Activated CD8-positive, alpha-beta memory T cell treated with anti-CD3 and anti-CD28 coated beads, Interleukin-2, amount 50 U/mL, for 1 hour (primary cell): ENCODE measurements at regions not wholly inside any gene's neighbourhood (a gene's known extent, or its start where the extent isn't known, plus 50 kb on each side); places are given as distances from the start of the nearest gene placed in this dataset.

Experiments
- DNase-seq: peaks from one replicate; pipeline ENCODE4 v3.0.0-alpha.2; 2020; ENCODE audit errors: extremely low read depth

- no peak for DNase-seq
Observed at GRCh38 chr3:14335774-14336748, 66.3 kb upstream of the SLC6A6 start.

- no peak for DNase-seq
Observed at GRCh38 chr3:14336749-14337598, 65.4 kb upstream of the SLC6A6 start.

DNA sequence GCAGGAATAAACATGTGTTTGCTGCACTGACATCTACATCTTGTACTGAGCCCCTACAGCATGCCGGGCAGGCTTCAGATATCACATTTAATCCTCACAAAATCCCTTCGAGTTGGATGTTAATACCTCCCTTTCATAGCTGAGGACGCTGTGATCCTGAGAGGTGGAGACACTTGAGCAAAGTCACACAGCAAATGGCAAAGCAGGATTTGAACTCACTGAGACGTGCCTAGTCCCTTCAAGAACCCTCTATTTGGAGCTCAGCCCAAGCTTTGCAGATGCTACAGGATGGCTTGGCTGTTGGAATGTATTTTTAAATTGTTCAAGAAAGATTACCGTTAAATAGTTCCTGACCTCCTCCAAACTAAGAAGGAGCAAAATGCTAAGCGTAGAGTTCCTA lies 64.6 kb upstream of the SLC6A6 start:
- DNase-seq, result no peak

- DNase-seq, result no peak
Observed at GRCh38 chr3:14338242-14338641, 64.2 kb upstream of the SLC6A6 start.

DNA sequence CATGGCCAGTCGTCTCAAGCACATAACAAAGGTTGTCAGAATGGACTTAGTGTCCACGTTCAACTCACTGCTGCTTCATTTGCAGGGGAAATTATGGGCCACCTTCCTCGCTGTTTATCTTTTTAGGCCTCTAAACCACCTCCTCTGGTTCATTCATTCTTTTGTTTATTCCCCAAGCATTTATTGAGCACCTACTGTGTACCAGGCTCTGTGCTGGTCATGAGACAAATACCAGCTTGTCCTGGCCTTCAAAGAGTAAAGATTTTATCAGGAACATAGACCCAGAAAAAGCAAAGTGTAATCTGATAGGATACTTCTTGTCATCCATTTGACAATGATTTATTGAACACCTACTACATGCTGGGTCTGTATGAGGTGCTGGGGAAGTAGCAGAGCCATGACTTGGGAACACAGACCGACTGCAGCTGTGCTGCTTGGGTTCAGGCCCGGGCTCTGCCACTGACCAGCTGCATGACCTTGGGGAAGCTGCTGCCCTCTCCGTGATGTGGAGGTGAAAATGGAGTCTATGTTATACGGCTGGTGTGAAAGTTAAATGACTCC lies 63.4 kb upstream of the SLC6A6 start:
- no peak for DNase-seq

DNA sequence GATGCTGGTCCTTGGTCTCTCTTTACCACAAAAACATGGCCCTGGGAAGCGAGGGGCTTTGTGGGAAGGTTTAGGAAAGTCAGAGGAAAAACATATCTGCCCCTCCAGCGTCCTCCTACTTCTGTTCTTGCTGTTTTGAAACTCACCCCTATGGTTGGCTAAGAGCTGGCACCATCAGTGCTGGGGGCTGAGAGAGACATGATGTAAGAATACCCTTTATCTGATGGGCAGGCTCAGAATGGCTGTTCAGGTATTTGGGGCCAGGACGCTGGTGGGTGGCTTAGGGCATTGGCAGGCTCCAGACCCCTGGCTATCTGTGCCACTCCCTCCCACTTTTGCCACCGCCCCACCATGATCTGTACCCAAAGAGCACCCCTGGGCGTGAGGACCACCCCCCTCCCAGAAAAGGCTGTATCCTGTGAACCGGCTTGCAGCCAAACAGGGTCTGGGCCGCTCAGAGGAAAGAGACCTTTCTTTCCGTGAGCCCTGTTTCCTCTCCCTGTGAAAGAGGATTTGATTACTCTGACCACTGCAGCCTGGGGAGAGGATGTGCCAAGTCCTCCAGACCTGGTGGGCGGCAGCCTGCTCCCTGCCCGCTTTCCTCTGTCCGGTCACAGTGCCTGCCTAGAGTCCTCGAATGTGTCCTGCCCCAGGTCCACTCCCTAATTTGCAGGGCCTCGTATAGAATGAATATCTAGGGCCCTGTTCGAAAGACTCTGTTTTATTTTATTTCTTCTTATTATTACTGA lies 61.3 kb upstream of the SLC6A6 start:
- DNase-seq, result no peak

DNA sequence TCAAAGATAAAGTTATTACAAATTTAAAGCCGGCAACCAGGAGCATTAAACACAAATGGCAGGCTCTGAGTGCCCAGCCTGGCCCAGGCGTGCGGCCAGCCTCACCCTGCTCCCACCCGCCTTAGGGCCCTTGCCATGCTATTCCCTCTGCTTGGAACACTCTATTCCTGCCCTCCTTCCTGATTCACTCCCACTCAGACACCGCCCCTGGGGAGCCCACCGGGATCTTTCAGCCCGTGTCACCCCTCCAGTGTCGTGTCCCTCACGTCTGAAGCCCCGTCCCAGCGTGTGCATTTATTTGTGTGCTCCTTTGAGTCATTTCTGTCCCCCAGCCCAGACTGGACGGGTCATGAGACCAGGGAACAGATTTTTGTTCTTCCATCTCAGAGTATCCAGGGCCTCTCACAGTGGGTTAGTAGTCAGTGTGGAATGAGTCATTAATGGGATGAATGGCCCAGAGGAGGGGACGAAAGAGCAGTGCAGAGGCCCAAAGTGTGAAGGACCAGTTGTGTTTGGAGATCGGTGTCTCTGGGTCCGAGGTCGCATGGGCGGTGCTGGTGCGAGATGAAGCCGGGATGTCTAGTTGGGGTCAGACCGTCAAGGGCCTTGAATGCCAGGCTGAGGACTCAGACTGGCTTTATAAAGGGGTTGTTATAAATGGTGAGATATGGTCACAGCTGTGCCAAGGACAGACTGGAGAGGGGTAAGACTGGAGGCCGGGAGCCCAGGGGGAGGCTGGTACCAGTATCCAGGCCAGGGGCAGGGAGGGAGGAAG lies 58.9 kb upstream of the SLC6A6 start:
- DNase-seq, result no peak

GRCh38 chr3:14344351-14344750 lies 58.1 kb upstream of the SLC6A6 start:
- no peak for DNase-seq

DNA sequence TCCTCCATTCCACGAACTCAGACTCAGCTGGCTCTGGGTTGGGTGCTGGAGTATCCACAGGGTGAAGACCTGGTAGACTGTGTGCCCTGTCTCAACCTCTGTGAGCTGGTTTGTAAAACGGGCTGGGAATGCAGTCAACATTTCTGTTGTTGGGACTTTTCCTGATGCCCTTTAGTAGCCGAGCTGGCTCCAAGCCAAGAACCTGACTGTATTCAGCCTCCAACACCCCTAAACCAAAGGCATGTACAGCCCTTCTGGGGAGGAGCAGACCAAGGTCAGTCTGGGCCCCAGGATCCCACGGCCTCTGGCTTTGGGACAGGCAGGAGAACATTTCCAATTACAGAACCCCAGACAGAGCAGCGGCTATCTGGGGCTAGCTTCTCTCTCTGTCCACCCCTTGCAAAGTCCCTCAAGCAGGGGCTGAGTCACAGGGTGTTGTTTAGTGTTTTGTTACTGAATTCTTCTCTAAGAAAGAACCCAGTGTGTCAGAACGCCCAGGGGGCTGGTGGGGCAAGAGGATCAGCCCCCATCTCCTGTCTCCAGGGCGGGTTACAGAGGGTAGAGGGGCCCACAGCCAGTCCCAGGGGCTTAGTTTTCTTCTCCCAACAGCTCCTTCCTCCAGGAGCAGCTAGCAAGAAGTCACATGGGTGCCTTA lies 56.8 kb upstream of the SLC6A6 start:
- no peak for DNase-seq

DNA sequence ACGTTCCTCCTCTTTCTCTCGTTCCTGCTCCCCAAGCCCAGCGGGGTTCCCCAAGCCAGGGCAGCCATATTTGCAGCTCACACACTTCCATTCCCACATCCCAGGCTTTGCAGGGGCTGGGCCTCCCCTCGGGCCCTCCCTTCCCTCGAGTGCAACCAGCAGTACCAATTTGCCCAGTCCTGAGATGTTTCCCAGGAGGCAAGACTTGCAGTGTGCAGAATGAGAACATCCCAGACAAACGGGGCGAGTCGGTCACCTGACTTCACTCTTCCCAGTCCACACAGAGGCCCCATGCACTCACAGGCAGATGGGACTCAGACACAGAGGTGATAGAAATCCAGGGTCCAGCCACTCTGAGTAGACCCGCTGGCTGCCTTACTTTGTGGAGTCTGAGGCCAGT lies 56.2 kb upstream of the SLC6A6 start:
- no peak for DNase-seq

- DNase-seq, result no peak
Observed at GRCh38 chr3:14346642-14347041, 55.8 kb upstream of the SLC6A6 start.

DNA sequence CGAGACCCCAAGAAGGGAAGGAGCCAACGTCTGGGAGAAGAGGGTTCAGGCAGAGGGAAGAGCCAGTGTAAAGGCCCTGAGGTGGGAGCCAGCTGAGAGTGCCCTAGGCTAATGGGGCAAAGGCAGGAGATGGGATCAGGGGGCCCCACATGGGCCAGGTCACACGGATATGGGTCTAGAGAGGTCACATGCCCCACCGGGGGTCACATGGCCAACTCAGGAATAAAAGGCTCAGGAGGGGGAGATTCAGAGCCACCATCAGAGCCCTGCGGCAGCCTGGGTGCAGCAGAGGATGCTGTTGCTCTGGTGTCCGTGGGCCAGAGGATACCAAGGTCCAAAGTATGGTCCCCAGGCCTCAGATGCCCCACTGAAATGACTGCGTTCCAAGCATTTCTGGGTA lies 55.3 kb upstream of the SLC6A6 start:
- no peak for DNase-seq

GRCh38 chr3:14351617-14352001 lies 50.8 kb upstream of the SLC6A6 start:
- DNase-seq, result no peak

- no peak for DNase-seq
Observed at GRCh38 chr3:14352002-14352627, 50.3 kb upstream of the SLC6A6 start.
